ENCODE measurements at regions not wholly inside any gene's neighbourhood (a gene's known extent, or its start where the extent isn't known, plus 50 kb on each side); places are given as distances from the start of the nearest gene placed in this dataset.
A peak's percentile ranks its signal among the peaks of the same experiment; 100 is the strongest.
"Not testable (repeated sequence)": the region's sequence is repeated elsewhere in the genome, so short reads cannot be mapped to it uniquely, and the experiment has no call there.

DNA sequence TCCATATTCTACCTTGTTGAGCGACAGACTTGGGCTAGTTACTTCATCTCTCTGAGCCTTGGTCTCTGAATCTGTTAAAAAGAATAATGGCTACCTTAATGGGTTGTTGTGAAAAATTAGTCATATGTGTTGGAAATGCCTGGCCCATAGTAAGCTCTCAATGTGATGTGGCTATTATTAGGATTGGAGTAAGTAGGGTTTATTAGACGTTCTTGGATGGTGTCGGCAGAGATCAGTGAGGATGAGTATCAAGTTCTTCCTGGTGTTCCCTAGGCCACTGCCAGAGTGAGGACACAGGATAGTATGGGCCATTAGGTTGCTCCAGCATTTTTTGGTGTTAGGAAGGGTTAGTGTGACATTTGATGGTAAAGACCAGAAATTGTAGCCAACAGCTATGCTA, 121.1 kb upstream of the DUSP10 start:
- Histone ChIP-seq H3K4me1 (ENCODE audit: control insufficient read depth in 1 of 2, insufficient read depth in 2 of 2, low read length in 2 of 2) (peaks cover 3 to 4% of the 10 kb centered on the region in 2 experiments), H2AFZ (ENCODE audit: insufficient read depth, low read length, poor library complexity) (no peak overlapping the region), H3K9me3 (ENCODE audit: insufficient read depth, low read depth, low read length) (no peaks in the 10 kb centered on the region), H2BK5ac (ENCODE audit: low read depth, low read length, poor library complexity) (no peak overlapping the region), H3K4me2 (ENCODE audit: low read length) (no peak overlapping the region), H3K14ac (ENCODE audit: low read length) (no peak overlapping the region), H3K27me3 (ENCODE audit: insufficient read depth, low read length) (no peaks in the 10 kb centered on the region), H3K18ac (ENCODE audit: low read length) (no peak overlapping the region), H2BK120ac (ENCODE audit: insufficient read depth, low read length, poor library complexity) (no peak overlapping the region), H3K36me3 (ENCODE audit: control insufficient read depth in 1 of 2, insufficient read depth in 2 of 2, low read length in 2 of 2) (no peaks in the 10 kb centered on the region), H4K8ac (ENCODE audit: low read depth, low read length) (no peak overlapping the region), H2AK5ac (ENCODE audit: low read length) (no peak overlapping the region), H4K12ac (ENCODE audit: low read depth, low read length) (no peak overlapping the region), H3K4me3 (ENCODE audit: low read depth, low read length) (no peak overlapping the region), H2BK12ac (ENCODE audit: low read length) (no peak overlapping the region), H3K23ac (ENCODE audit: low read length) (no peak overlapping the region), H3K4ac (ENCODE audit: low read depth, low read length) (no peak overlapping the region), H3K79me2 (ENCODE audit: control insufficient read depth, insufficient read depth, low read length, poor library complexity) (peaks cover 2% of the 10 kb centered on the region), H3K9ac (ENCODE audit: low read length) (no peak overlapping the region), H3K79me1 (ENCODE audit: low read length) (peaks cover 6% of the 10 kb centered on the region), H4K91ac (ENCODE audit: low read depth, low read length) (no peak overlapping the region), H3K27ac (ENCODE audit: low read depth, low read length) (no peak overlapping the region)
- WGBS (ENCODE audit: extremely low coverage, insufficient coverage, insufficient read length): no CpG with 5 or more reads among the region's 3 CpGs
- no peak for DNase-seq

GRCh38 chr1:221858818-221859611, 117.1 kb upstream of the DUSP10 start:
- Histone ChIP-seq H2BK12ac (ENCODE audit: low read length) (peak overlapping the region; percentile 20), H3K9me3 (ENCODE audit: insufficient read depth, low read depth, low read length) (no peaks in the 10 kb centered on the region), H3K14ac (ENCODE audit: low read length) (no peak overlapping the region), H3K27ac (ENCODE audit: low read depth, low read length) (no peak overlapping the region), H3K4ac (ENCODE audit: low read depth, low read length) (no peak overlapping the region), H2AFZ (ENCODE audit: insufficient read depth, low read length, poor library complexity) (no peak overlapping the region), H4K91ac (ENCODE audit: low read depth, low read length) (no peak overlapping the region), H3K23ac (ENCODE audit: low read length) (no peak overlapping the region), H3K79me2 (ENCODE audit: control insufficient read depth, insufficient read depth, low read length, poor library complexity) (no peaks in the 10 kb centered on the region), H3K4me2 (ENCODE audit: low read length) (no peak overlapping the region), H2BK120ac (ENCODE audit: insufficient read depth, low read length, poor library complexity) (no peak overlapping the region), H2BK5ac (ENCODE audit: low read depth, low read length, poor library complexity) (no peak overlapping the region), H4K12ac (ENCODE audit: low read depth, low read length) (no peak overlapping the region), H3K36me3 (ENCODE audit: control insufficient read depth in 1 of 2, insufficient read depth in 2 of 2, low read length in 2 of 2) (no peaks in the 10 kb centered on the region), H3K9ac (ENCODE audit: low read length) (no peak overlapping the region), H3K18ac (ENCODE audit: low read length) (no peak overlapping the region), H2AK5ac (ENCODE audit: low read length) (peak overlapping the region; percentile 39), H3K4me3 (ENCODE audit: low read depth, low read length) (no peak overlapping the region), H3K27me3 (ENCODE audit: insufficient read depth, low read length) (no peaks in the 10 kb centered on the region), H4K8ac (ENCODE audit: low read depth, low read length) (no peak overlapping the region), H3K4me1 (ENCODE audit: control insufficient read depth in 1 of 2, insufficient read depth in 2 of 2, low read length in 2 of 2) (no peaks in the 10 kb centered on the region), H3K79me1 (ENCODE audit: low read length) (peaks cover 2% of the 10 kb centered on the region)
- DNase-seq: no peak
- WGBS (ENCODE audit: extremely low coverage, insufficient coverage, insufficient read length): no CpG with 5 or more reads among the region's 3 CpGs

- H3K27me3 ChIP-seq (ENCODE audit: insufficient read depth, low read length); H3K9me3 ChIP-seq (ENCODE audit: insufficient read depth, low read depth, low read length); H2BK12ac ChIP-seq (ENCODE audit: low read length); H3K4ac ChIP-seq (ENCODE audit: low read depth, low read length); H3K9ac ChIP-seq (ENCODE audit: low read length); H4K91ac ChIP-seq (ENCODE audit: low read depth, low read length); H3K36me3 ChIP-seq (ENCODE audit: control insufficient read depth in 1 of 2, insufficient read depth in 2 of 2, low read length in 2 of 2); H2AFZ ChIP-seq (ENCODE audit: insufficient read depth, low read length, poor library complexity); H3K4me1 ChIP-seq (ENCODE audit: control insufficient read depth in 1 of 2, insufficient read depth in 2 of 2, low read length in 2 of 2); H3K18ac ChIP-seq (ENCODE audit: low read length); H3K14ac ChIP-seq (ENCODE audit: low read length); H4K12ac ChIP-seq (ENCODE audit: low read depth, low read length); H4K8ac ChIP-seq (ENCODE audit: low read depth, low read length); H3K4me3 ChIP-seq (ENCODE audit: low read depth, low read length); H3K27ac ChIP-seq (ENCODE audit: low read depth, low read length); H3K79me1 ChIP-seq (ENCODE audit: low read length); H2BK120ac ChIP-seq (ENCODE audit: insufficient read depth, low read length, poor library complexity); H3K23ac ChIP-seq (ENCODE audit: low read length); H2BK5ac ChIP-seq (ENCODE audit: low read depth, low read length, poor library complexity); H2AK5ac ChIP-seq (ENCODE audit: low read length); H3K79me2 ChIP-seq (ENCODE audit: control insufficient read depth, insufficient read depth, low read length, poor library complexity); H3K4me2 ChIP-seq (ENCODE audit: low read length): not testable (repeated sequence)
- no CpG with 5 or more reads among the region's 4 CpGs for WGBS (ENCODE audit: extremely low coverage, insufficient coverage, insufficient read length)
- peak in 1 of 2 donors; percentile 29 for DNase-seq
Measured at GRCh38 chr1:221857094-221857444, 115.2 kb upstream of the DUSP10 start.

- Histone ChIP-seq H3K14ac (ENCODE audit: low read length) (no peak overlapping the region), H3K4me3 (ENCODE audit: low read depth, low read length) (no peak overlapping the region), H2BK120ac (ENCODE audit: insufficient read depth, low read length, poor library complexity) (no peak overlapping the region), H3K36me3 (ENCODE audit: control insufficient read depth in 1 of 2, insufficient read depth in 2 of 2, low read length in 2 of 2) (no peaks in the 10 kb centered on the region), H4K8ac (ENCODE audit: low read depth, low read length) (no peak overlapping the region), H3K27ac (ENCODE audit: low read depth, low read length) (no peak overlapping the region), H3K9ac (ENCODE audit: low read length) (peak overlapping the region; percentile 70), H3K4me1 (ENCODE audit: control insufficient read depth in 1 of 2, insufficient read depth in 2 of 2, low read length in 2 of 2) (no peaks in the 10 kb centered on the region), H3K4ac (ENCODE audit: low read depth, low read length) (no peak overlapping the region), H2BK5ac (ENCODE audit: low read depth, low read length, poor library complexity) (no peak overlapping the region), H3K79me2 (ENCODE audit: control insufficient read depth, insufficient read depth, low read length, poor library complexity) (no peaks in the 10 kb centered on the region), H3K27me3 (ENCODE audit: insufficient read depth, low read length) (no peaks in the 10 kb centered on the region), H3K9me3 (ENCODE audit: insufficient read depth, low read depth, low read length) (no peaks in the 10 kb centered on the region), H3K4me2 (ENCODE audit: low read length) (no peak overlapping the region), H2BK12ac (ENCODE audit: low read length) (no peak overlapping the region), H3K79me1 (ENCODE audit: low read length) (peaks cover 2% of the 10 kb centered on the region), H2AFZ (ENCODE audit: insufficient read depth, low read length, poor library complexity) (no peak overlapping the region), H2AK5ac (ENCODE audit: low read length) (no peak overlapping the region), H3K18ac (ENCODE audit: low read length) (no peak overlapping the region), H4K91ac (ENCODE audit: low read depth, low read length) (no peak overlapping the region), H3K23ac (ENCODE audit: low read length) (no peak overlapping the region), H4K12ac (ENCODE audit: low read depth, low read length) (no peak overlapping the region)
- no peak for DNase-seq
- WGBS (ENCODE audit: extremely low coverage, insufficient coverage, insufficient read length): no CpG with 5 or more reads among the region's 3 CpGs
Measured at GRCh38 chr1:221856228-221857093, 114.6 kb upstream of the DUSP10 start.
